HPDE6-E6E7 (cell line): ENCODE measurements at regions not wholly inside any gene's neighbourhood (a gene's known extent, or its start where the extent isn't known, plus 50 kb on each side); places are given as distances from the start of the nearest gene placed in this dataset.

Experiments
- DNase-seq: peaks from one replicate; pipeline ENCODE4 v3.0.0; 2011; ENCODE audit warnings: missing footprints; ENCODE audit errors: extremely low spot score

- no peak for DNase-seq
Measured at GRCh38 chr9:2311920-2312319, 296.8 kb downstream of the SMARCA2 start.

GRCh38 chr9:2313512-2313911, 298.4 kb downstream of the SMARCA2 start:
- DNase-seq = no peak

GRCh38 chr9:2317591-2317990, 302.4 kb downstream of the SMARCA2 start:
- no peak for DNase-seq

- DNase-seq = no peak
Measured at GRCh38 chr9:2319421-2319820, 302.2 kb upstream of the VLDLR start.

- DNase-seq = no peak
Measured at GRCh38 chr9:2320114-2320513, 301.5 kb upstream of the VLDLR start.

GRCh38 chr9:2320632-2321031, 301.0 kb upstream of the VLDLR start:
- no peak for DNase-seq

GRCh38 chr9:2321523-2322148, 300.0 kb upstream of the VLDLR start:
- DNase-seq = no peak

- DNase-seq = no peak
Measured at GRCh38 chr9:2324742-2325141, 296.8 kb upstream of the VLDLR start.

- no peak for DNase-seq
Measured at GRCh38 chr9:2332663-2333062, 288.9 kb upstream of the VLDLR start.

- no peak for DNase-seq
Measured at GRCh38 chr9:2335260-2335659, 286.3 kb upstream of the VLDLR start.

GRCh38 chr9:2336055-2336454, 285.5 kb upstream of the VLDLR start:
- DNase-seq = no peak

- no peak for DNase-seq
Measured at GRCh38 chr9:2337131-2337530, 284.5 kb upstream of the VLDLR start.

- no peak for DNase-seq
Measured at GRCh38 chr9:2337627-2338026, 284.0 kb upstream of the VLDLR start.

GRCh38 chr9:2338777-2339365, 282.7 kb upstream of the VLDLR start:
- DNase-seq = no peak

- no peak for DNase-seq
Measured at GRCh38 chr9:2339416-2339815, 282.2 kb upstream of the VLDLR start.

- DNase-seq = peak; percentile 49
Measured at GRCh38 chr9:2340046-2340760, 281.4 kb upstream of the VLDLR start.

GRCh38 chr9:2341126-2341525, 280.5 kb upstream of the VLDLR start:
- DNase-seq = no peak

- DNase-seq = no peak
Measured at GRCh38 chr9:2341956-2342355, 279.6 kb upstream of the VLDLR start.

GRCh38 chr9:2343756-2344155, 277.8 kb upstream of the VLDLR start:
- no peak for DNase-seq

GRCh38 chr9:2344436-2344835, 277.2 kb upstream of the VLDLR start:
- DNase-seq = no peak

GRCh38 chr9:2345013-2345412, 276.6 kb upstream of the VLDLR start:
- DNase-seq = no peak

GRCh38 chr9:2346277-2346913, 275.2 kb upstream of the VLDLR start:
- DNase-seq = no peak

GRCh38 chr9:2351324-2351723, 270.3 kb upstream of the VLDLR start:
- DNase-seq = no peak
